ENCODE measurements at regions not wholly inside any gene's neighbourhood (a gene's known extent, or its start where the extent isn't known, plus 50 kb on each side); places are given as distances from the start of the nearest gene placed in this dataset.
"Not testable (repeated sequence)": the region's sequence is repeated elsewhere in the genome, so short reads cannot be mapped to it uniquely, and the experiment has no call there.

DNA sequence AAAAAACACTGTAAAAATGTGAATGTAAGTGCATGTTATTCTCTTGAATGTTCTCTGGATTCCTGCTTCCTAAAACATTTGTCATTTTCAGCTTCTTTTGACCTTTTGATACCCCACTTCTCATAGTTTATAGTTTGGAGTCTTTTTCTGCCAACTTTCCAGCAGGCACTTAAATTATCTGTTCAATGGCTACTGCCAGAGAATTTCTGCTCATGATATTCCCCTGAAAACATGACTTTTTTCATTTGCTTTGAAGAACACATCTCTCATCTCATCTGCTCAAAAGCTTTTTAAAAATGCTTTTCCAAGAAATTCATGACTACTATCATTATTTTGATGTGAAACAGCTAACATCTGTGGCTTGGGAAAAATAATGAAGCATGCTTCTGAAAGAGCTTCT is 269.7 kb upstream of the PCDH7 start:
- no peak for DNase-seq (ENCODE audit: low spot score)

DNA sequence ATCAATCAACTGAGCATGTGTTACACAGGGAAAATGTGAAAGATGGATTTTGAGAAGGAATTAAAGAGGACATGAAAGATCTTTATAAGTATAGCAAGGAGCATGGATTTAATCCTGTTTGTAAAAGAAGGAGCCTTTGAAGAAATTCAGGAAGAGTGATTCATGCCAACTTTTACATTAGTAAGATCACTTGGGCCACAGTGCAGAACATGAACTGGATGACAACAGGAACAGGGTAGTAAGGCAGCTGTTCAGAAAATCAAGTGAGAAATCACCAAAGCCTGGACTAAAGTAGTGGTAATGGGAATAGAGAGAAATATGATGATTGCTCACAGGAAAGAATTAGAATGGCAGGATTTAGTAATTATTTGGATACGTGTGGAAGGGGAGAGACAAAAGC is 265.7 kb upstream of the PCDH7 start:
- no peak for DNase-seq (ENCODE audit: low spot score)

DNA sequence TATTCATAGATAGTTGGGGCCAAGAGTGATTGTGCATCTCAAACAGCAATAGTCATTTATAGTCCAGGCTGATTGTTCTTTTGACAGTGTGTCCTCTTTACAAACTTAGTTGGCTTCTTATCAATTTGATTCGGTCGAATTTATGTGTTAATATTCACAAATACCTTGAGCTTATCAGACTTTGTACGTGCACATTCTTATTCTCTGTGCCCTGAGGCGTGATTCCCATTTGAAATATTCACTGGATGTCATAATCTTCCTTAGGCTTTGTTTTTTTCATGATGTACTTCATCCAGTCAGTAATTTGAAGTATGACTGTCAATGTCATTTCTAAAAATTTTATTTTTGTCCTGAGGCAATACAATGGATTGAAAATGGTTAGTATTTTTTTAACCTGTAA is 263.5 kb upstream of the PCDH7 start:
- no peak for DNase-seq (ENCODE audit: low spot score)

DNA sequence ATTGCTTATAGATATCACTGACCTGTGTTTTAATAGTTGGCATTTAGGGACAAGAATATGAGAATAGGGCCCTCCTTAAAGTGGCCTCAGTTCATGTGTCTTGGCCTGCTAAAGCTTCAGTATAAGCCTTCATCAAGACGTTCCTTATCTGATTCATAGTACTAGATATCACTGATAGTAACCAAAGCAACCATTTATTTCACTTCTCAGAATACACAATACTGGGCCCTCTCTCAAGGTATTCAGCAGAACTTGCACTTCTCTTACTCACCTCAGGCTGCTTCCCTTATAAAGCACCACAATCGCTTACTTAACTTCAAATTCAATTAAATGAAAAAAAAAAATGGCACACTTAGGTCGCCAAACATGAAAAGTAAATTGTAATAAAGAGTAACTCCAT is 259.4 kb upstream of the PCDH7 start:
- DNase-seq (ENCODE audit: low spot score), result no peak

DNA sequence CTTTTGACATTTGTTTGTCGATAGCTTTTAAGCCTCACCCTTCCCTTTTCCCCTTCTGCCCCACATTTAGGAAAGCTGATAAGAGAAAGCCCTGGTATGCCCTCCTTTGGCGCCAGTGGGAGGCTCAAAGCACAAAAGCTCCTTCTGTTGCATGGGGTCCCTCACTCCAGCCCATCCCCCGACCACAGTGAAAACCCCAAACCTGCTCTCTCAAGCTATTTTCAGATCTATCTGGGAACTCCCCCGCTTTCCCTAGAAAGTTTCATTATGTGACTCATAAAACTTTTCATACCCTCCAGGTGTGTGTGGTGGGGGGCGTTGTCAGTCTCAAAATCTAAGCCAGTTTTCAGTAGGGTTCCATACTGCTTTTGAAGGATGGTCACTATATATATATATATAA is 259.0 kb upstream of the PCDH7 start:
- no peak for DNase-seq (ENCODE audit: low spot score)

DNA sequence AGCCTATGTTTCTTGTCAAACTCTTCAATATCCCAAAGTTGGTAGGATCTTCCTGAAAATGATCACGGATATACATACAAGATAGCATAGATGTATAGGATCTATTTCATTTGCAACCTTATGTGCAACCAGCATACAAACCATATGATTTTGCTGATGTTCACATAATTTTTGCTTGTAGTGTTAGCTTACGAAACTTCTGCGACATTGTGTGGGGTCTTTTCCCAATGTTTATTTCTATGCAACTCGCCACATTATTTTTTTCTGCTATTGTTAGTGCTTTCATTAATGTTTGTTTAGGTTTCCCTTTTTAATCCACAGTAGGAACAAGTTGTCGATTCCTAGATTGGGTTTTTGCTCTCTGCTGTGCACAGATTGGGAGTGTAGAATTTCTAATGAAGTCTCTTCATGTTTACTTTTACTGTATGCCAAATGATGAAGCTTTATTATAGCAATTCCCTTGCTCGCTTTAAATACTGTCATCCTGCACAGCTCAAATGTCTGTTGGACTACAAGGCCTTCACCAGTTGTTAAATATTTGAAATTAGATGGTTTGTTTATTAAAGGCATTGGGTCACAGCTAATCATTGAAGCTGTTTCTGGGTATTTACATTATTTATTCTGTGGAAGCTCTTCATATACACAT is 257.6 kb upstream of the PCDH7 start:
- no peak for DNase-seq (ENCODE audit: low spot score)

DNA sequence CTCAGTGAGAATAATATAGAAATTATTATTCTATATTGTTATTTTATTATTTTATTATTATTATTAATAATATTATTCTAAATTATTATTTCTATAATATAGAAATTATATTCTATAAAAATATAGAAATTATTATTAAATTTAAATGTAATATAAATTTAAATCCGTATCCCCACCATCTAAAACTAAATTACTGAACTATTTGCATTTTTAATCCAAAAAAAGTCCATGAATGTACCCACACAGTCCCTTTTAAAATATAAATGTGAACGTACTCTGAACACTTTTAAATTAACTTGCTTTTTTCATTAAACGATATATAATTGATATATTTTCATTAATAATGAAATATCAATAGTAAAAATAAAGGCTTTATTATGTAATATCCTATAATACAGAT is 248.3 kb upstream of the PCDH7 start:
- DNase-seq (ENCODE audit: low spot score), result no peak

DNA sequence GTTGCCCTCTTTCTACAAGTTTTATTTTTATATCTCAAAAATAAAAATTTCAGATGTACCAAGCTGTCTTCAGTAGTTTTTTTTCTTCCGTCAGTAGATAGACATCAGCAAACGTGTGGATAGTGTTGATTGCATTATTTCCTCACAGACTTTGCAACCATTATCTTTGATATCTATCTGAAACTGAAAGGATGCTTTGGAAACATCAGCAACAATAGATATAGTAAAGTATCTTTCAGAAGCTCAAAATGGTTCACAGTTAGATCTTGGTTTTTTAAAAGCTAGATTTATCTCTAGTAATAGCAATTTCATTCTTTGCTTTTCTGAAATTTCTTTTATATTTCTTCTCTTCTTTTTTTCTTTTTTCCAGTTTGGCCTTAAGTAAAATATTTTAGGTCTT is 246.9 kb upstream of the PCDH7 start:
- DNase-seq (ENCODE audit: low spot score), result no peak

DNA sequence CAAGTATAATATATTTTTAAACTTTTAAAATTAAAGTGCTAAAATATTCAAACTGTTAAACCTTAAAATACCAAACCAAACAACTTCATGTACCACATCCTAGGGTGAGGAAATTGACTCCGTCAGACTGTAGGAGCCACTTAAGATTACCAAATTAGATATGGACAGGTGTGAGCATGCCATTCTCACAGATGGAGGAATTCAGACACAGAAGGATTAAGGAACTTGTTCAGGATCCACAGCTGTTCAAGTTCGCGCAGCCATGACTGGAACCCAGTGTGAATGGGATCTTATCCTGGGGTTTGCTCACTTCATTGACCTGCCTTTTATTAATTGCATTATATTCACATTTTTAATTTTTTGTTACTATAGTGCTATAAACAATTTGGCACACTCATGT is 224.9 kb upstream of the PCDH7 start:
- no peak for DNase-seq (ENCODE audit: low spot score)

DNA sequence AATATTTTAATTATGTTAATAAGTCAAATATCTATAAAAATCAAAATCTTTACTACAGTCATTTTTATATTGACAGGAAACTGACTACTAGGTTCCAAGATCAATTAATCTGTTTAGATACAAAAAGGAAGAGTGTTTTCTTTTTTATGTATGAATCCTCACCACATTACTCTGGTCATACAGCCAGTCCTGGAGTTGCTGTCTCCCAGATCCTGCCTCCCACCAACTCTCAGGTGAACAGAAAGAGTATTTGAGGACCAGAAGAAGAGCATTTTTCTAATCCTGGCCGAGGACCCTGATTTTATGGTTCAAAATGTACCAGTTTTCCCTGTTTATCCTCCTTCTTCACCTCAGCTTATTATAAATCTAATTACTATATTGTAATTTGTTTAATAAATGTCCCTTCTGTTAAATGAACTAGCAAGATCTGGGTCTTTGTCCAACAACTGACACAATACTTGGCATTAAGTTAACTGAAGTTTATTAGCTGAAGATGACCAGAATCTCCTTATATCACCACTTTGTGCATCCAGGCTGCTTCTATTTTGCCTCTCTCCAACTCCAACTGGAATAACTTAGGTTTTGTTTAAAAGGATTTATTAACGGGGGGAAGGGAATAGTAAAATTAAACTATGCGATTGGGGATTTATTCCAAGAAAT is 224.4 kb upstream of the PCDH7 start:
- DNase-seq (ENCODE audit: low spot score), result no peak

DNA sequence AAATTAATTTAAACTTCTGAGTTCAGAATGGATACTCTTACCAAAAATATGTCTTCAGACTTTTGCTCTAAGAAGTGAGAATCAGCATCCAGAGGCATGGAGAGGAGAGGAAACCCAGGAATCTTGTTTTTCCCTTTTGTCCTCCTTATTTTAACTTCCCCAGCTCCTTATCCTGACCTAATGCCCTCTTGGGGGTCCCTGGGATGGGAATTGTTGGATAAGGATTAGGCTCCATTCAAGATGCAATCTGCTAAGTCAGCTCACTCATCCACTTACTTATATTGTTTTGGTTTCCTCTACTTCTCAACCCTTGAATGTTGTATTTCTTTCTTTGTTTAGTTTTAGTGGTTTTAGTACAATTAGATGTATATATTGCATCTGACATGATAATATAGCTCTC is 208.4 kb upstream of the PCDH7 start:
- DNase-seq (ENCODE audit: low spot score), result no peak

DNA sequence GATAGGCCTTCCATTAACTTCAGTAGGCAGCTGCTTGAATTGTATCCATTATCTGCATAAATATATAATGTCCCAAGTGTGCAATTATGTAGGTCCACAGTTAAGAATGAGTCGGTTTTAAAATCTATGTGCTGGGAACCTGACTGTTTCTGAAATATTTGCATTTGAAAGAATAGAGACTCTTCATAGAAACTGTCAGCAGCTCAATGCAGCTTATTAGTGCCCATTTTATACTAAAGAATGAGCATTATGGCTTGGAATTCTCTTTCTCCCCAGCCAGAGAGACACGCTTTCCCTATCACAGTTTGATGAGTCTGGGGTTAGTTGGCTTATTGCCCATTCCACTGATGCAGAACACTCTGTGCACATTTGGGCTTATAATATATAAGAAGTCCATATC is 202.0 kb upstream of the PCDH7 start:
- DNase-seq (ENCODE audit: low spot score), result no peak

DNA sequence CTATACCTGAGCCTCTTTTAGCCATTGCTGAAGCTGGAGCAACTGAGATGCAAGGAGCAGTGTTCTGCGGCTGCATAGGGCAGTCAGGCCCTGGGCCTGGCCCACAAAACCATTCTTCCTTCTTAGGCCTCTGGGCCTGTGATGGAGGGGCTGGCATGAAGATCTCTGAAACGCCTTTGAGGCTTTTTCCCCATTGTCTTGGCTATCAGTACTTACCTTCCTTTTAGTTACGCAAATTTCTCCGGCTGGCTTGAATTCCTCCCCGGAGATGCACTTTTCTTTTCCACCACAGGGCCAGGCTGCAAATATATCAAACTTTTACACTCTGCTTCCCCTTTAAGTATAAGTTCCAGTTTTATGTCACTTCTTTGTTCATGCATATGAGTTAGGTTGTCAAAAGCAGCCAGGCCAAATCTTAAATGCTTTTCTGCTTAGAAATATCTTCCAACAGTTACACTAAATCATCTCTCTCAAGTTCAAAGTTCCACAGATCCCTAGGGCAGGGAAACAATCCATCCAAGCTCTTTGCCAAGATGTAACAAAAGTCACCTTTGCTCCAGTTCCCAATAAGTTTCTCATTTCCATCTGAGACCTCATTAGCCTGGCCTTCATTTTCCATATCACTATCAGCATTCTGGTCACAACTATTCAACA is 194.4 kb upstream of the PCDH7 start:
- DNase-seq (ENCODE audit: low spot score), result no peak

DNA sequence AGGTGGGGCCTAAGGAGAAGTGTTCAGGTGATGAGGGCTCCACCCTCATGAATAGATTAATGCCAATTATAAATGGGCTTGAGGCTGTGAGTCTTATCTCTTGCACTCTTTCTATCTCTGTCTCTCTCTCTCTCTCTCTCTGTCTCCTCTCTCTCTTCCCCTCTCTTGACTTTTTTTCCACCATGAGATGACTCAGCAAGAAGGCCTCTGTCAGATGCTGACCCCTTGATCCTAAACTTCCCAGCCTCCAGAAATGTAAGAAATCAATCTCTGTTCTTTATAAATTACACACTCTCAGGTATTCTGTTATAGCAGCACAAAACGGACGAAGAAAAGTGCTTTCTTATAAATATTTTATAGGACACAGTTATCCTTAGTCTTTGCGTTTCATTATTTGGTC is 184.9 kb upstream of the PCDH7 start:
- no peak for DNase-seq (ENCODE audit: low spot score)

DNA sequence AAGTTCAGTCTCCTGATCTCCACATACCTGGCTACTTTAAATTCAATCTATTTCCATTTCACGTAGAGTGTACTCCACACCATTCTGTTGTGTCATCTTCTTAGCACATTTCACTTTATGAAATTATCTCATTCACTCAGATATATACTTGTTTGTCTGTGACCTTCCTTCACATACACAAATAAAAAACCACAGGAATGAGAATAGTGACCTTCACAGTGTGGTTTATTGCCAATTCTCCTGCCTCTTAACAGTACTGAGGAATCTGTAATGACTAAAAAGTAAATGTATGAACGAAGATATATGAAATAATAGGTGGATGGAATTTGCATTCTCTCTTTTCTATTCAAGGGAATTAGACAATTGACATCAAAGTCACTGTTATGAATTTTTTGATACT is 183.9 kb upstream of the PCDH7 start:
- DNase-seq (ENCODE audit: low spot score), result no peak

DNA sequence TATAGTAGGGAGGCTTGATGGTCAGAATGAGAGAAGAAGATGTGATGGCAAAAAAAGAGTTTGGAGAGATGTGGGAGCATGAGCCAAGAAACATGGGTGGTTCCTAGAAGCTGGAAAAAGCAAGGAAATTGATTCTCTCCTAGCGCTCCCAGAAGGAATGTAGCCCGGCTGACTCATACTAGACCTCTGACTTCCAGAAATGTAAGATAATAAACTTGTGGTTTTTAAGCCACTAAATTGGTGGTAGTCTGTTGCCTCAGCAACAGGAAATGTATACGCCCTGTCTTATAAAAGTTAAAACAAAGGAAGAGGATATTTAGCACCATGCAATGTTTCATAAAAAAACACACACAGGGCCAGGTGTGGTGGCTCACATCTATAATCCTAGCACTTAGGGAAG is 182.7 kb upstream of the PCDH7 start:
- no peak for DNase-seq (ENCODE audit: low spot score)

DNA sequence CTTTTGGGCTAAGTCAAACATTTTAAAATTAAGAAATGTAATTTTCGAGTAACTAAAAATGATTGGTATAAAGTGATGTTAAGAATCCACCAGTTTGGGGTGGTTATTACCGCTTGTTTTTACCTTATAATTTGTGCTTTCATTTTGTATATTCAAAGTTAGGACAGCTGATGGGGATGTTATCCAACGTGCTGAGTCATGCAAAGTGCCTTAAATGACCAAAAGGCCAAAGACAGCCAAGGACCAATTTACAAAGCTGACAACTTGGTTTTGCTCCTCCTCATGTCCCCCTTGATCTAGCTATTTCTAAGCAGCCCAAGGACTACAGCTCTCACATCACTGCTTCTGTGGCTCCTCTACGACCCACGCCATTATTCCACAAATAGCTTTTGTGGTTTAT is 181.4 kb upstream of the PCDH7 start:
- no peak for DNase-seq (ENCODE audit: low spot score)

DNA sequence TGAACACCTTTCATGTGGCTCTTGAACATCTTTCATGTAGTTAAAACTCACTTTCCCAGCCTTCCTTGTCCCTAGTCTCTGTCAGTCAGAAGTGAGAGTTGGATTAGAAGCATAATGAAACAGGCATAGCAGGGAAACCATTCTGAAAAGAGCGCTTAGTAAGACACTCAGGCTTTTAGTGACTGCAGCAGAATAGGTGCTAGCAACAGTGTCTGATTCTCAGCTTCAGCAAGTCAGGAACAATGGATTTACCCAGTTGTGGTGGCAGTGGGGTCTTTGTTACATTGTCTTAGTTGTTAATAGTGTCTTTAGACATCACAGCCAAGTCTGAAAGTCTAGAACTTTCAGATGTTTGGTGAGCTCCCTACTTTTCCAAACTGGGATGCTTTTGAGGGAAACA is 177.1 kb upstream of the PCDH7 start:
- DNase-seq (ENCODE audit: low spot score), result no peak

DNA sequence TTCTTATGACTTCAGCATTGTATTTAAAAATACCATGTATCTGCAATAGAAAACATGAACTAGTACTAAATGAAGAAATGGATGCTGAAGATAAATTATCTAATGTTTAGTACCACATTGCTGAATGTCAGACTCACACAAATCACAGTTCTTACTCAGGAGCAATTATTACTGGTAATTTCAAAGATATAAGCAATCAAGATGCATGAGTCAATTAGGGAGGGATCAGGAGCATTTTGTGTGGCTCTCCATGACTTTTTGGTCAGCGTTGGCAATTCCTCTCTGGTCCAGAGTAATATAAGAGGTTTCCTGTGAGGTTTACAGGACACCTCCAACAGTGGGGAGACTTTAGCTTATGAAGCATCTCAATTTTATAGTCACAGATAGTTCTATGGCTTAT is 167.0 kb upstream of the PCDH7 start:
- DNase-seq (ENCODE audit: low spot score), result no peak

DNA sequence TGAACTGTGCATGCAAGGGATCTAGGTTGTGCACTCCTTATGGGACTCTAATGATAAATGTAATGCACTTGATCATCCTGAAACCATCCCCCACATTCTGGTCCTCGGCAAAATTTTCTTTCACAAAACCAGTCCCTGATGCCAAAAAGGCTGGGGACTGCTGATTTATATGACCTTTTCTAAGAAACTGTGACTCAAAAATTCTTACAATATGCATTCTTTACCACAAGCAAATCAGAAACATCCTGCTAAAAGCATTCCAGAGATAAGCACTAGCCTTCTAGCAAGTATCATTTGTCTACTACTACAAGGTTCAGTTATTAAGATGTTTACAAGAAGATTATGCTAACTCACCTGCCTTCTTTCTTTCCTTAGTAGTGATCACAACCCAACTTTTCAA is 166.5 kb upstream of the PCDH7 start:
- DNase-seq (ENCODE audit: low spot score), result no peak

DNA sequence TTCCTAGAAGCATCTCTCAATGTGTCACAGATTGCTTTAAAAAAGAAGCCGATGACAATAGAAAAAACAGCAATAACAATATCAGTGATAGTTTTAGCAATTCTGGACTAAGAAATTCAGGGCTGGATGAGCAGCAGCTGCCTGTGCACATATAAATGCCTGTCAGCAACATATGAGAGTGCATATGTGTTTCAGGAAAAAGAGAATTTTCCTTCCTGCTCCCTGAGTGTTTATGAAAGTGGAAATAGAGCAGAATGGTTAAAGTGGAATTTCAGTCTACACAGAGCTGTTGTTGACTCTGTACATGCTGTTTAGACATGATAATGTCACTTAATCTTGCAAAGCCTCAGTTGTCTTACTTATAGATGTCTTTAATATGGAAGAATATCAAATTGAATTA is 164.4 kb upstream of the PCDH7 start:
- DNase-seq (ENCODE audit: low spot score), result no peak

DNA sequence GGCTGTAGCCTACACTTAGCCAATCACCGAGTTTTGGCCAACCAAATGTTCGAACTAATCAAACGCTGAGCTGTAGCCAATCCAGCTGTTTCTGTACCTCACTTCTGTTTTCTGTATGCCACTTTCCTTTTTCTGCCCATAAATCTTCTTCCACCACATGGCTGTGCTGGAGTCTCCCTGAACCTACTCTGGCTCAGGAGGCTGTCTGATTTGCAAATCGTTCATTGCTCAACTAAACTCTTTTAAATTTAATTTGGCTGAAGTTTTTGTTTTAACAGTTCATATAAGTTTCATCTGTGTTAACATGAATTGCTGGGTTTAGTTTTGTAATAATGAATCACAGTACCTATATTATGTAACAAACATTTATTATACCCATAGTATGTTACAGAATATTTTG is 160.7 kb upstream of the PCDH7 start:
- DNase-seq (ENCODE audit: low spot score), result no peak

DNA sequence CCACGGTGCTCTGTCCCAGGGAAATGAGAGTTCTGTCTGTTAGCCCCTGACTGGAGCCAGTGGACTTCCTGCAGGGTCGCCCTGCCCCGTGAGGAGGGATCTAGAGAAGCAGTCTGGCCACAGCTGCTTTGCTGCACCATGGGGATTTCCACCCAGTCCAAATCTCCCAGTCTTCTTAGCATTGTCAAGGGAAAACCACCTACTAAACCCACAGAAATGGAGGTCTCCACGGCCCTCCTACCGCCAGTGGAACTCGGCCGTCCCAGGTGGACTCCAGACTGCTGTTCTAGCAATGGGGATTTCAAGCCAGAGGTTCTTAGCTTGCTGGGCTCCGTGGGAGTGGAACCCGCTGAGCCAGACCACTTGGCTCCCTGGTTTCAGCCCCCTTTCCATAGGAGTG is 133.3 kb upstream of the PCDH7 start:
- DNase-seq (ENCODE audit: low spot score), result no peak

DNA sequence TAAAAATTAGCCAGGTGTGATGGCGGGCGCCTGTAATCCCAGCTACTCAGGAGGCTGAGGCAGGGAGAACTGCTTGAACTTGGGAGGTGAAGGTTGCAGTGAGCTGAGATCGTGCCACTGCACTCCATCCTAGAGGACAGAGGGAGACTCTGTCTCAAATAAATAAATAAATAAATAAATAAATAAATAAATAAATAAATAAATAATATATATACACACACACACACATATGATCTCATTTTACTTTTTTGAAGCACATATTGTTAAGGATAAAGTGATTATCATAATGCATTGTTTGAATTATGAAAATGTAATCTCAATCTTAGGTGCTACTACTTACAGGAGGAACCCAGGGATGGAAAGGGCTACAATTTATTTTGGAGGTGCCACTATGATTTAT is 130.5 kb upstream of the PCDH7 start:
- not testable (repeated sequence) for DNase-seq (ENCODE audit: low spot score)
